ENCODE measurements at regions not wholly inside any gene's neighbourhood (a gene's known extent, or its start where the extent isn't known, plus 50 kb on each side); places are given as distances from the start of the nearest gene placed in this dataset.
"Not testable (repeated sequence)": the region's sequence is repeated elsewhere in the genome, so short reads cannot be mapped to it uniquely, and the experiment has no call there.

DNA sequence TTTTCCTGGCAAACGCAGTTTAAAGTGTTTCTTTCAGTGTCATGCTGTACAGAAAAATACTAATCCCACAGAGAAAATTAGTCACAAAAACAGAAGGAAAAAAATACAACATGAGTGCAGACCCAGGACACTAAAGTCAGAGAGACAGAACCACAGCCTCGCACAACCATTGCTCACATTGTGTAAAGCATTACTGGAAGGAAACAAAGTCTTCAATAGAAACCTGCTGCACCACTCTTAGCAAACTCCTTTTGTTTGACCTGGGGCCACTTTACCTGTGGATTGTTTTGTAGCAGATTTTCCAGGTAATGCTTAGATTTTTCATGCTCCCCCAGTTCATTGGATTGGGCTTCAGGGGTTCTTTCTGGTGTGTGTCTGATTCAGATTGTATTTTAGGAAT, 131.8 kb upstream of the TMLHE start:
- no peaks in the 10 kb centered on the region for H3K4me1 ChIP-seq
- TF ChIP-seq, protein P1, sequence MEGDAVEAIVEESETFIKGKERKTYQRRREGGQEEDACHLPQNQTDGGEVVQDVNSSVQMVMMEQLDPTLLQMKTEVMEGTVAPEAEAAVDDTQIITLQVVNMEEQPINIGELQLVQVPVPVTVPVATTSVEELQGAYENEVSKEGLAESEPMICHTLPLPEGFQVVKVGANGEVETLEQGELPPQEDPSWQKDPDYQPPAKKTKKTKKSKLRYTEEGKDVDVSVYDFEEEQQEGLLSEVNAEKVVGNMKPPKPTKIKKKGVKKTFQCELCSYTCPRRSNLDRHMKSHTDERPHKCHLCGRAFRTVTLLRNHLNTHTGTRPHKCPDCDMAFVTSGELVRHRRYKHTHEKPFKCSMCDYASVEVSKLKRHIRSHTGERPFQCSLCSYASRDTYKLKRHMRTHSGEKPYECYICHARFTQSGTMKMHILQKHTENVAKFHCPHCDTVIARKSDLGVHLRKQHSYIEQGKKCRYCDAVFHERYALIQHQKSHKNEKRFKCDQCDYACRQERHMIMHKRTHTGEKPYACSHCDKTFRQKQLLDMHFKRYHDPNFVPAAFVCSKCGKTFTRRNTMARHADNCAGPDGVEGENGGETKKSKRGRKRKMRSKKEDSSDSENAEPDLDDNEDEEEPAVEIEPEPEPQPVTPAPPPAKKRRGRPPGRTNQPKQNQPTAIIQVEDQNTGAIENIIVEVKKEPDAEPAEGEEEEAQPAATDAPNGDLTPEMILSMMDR (IDR thresholded peaks at IDR 0.05) = no peak
- no peak overlapping the region for H3K27ac ChIP-seq
- no peaks in the 10 kb centered on the region for H3K27me3 ChIP-seq
- no peaks in the 10 kb centered on the region for H3K36me3 ChIP-seq
- H3K9me3 ChIP-seq = peaks cover 0 to 11% of the 10 kb centered on the region in 2 donors
- ATAC-seq (peak; percentile 70), DNase-seq (no peak)
- no peak overlapping the region for H3K4me3 ChIP-seq
- intact Hi-C loops (cut with DNase I) = no loop called here

DNA sequence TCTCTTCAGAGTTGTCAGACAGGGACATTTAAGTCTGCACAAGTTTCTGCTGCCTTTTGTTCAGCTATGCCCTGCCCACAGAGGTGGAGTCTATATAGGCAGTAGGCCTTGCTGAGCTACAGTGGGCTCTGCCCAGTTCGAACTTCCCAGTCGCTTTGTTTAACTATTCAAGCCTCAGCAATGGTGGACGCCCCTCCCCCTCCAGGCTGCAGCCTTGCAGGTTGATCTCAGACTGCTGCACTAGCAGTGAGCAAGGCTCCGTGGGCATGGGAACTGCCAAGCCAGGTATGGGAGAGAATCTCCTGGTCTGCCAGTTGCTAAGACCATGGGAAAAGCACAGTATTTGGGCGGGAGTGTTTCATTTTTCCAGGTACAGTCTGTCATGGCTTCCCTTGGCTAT, 115.6 kb upstream of the TMLHE start:
- H3K4me1 ChIP-seq; H3K9me3 ChIP-seq; H3K4me3 ChIP-seq; ATAC-seq; H3K36me3 ChIP-seq; H3K27me3 ChIP-seq; intact Hi-C loops (cut with DNase I); DNase-seq; H3K27ac ChIP-seq: not testable (repeated sequence)

DNA sequence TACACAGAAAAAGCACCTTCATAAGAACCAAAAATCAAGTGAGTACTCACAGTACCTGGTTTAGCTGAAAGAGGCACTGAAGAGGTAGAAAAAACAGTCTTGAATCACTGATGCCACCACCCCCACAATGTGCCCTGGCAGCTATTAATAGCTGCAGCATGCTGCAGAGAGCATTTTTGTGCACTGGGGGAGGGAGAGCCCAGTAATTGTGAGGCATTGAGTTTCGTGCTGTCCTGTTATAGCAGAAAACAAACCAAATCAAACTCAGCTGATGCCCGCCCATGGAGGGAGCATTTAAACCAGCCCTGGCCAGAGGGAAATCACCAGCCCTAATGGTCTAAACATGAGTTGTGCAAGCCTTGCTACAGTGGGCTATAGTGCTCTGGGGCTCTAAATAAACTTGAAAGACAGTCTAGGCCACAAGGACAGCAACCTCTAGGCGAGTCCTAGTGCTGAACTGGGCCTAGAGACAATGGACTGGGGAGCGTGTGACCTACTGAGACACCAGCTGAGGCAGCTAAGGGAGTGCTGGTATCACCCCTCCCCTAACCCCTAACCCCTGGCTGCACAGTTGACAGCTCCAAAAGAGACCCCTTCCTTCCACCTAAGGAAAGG, 106.3 kb upstream of the TMLHE start:
- DNase-seq = no peak
- intact Hi-C loops (cut with DNase I) = no loop called here
- ATAC-seq = peak; percentile 67

DNA sequence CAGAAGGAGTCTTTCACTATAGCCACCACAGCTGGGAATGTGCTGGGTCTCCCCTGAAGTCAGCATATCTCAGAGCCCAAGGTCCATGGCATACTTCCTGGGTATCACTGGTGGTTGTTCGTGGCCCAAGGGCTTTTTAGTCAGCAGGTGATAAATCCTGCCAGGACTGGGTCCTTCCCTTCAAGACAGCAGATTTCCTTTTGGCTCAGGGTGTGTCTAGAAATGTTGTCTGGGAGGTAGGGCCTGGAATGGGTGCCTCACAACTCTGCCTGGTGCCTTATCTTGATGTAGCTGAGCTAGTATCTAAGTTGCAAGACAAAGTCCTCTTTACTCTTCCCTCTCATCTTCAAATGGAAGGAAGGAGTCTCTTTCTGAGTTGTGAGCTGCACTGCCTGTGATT, 102.4 kb upstream of the TMLHE start:
- intact Hi-C loops (cut with DNase I) = no loop called here
- Histone ChIP-seq H3K9me3 (peaks cover 0 to 33% of the 10 kb centered on the region in 2 donors), H3K4me1 (no peaks in the 10 kb centered on the region), H3K36me3 (no peaks in the 10 kb centered on the region), H3K4me3 (no peak overlapping the region), H3K27ac (no peak overlapping the region), H3K27me3 (no peaks in the 10 kb centered on the region)
- no peak for DNase-seq
- TF ChIP-seq, protein P1 (IDR thresholded peaks at IDR 0.05) = no peak
- ATAC-seq = no peak

More for the DNA sequence above, 106.3 kb upstream of the TMLHE start:
- H3K4me3 ChIP-seq = no peak overlapping the region
- no peak overlapping the region for H3K27ac ChIP-seq
- TF ChIP-seq, protein P1 (IDR thresholded peaks at IDR 0.05) = no peak
- no peaks in the 10 kb centered on the region for H3K27me3 ChIP-seq
- no peaks in the 10 kb centered on the region for H3K36me3 ChIP-seq
- H3K9me3 ChIP-seq = no peaks in the 10 kb centered on the region
- no peaks in the 10 kb centered on the region for H3K4me1 ChIP-seq

DNA sequence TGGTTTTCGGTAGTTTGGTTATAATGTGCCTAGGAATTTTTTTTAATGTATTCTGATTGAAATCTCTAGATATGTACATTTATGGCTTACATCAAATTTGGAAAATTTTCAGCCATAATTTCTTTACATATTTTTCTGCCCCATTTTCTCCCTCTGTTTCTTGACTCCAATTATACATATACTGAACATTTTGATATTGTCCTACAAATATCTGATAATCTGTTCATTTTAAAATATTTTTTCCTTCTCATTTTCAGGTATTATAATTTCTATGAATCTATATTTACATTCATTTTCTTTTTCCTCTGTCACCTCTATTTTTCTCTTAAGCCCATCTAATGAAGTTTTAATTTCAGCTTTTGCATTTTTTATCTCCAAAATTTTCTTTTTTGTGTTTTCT, 82.7 kb upstream of the TMLHE start:
- TF ChIP-seq, protein P1 (IDR thresholded peaks at IDR 0.05) = no peak
- H3K9me3 ChIP-seq = peaks cover 0 to 3% of the 10 kb centered on the region in 2 donors
- no peak overlapping the region for H3K27ac ChIP-seq
- H3K4me1 ChIP-seq = no peaks in the 10 kb centered on the region
- no peaks in the 10 kb centered on the region for H3K27me3 ChIP-seq
- DNase-seq (no peak), ATAC-seq (no peak)
- intact Hi-C loops (cut with DNase I) = no loop called here
- H3K36me3 ChIP-seq = no peaks in the 10 kb centered on the region
- H3K4me3 ChIP-seq = no peak overlapping the region

DNA sequence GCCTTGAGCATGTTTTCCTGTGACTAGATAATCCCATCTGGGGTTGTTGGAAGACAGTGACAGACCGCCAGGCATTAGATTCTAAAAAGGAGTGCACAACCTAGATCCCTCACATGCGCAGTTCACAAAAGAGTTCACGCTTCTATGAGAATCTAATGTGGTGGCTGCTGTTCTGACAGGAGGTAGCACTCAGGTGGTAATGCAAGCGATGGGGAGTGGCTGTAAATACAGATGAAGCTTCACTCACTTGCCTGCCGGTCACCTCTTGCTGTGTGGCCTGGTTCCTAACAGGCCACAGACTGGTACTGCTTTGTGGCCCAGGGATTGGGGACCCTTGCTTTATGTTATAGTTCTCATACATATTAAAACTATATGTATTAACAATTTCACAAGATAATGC, 81.9 kb upstream of the TMLHE start:
- H3K4me1 ChIP-seq = no peaks in the 10 kb centered on the region
- peaks cover 0 to 3% of the 10 kb centered on the region in 2 donors for H3K9me3 ChIP-seq
- no peak overlapping the region for H3K27ac ChIP-seq
- TF ChIP-seq, protein P1 (IDR thresholded peaks at IDR 0.05) = no peak
- no peak overlapping the region for H3K4me3 ChIP-seq
- intact Hi-C loops (cut with DNase I) = no loop called here
- no peaks in the 10 kb centered on the region for H3K36me3 ChIP-seq
- no peaks in the 10 kb centered on the region for H3K27me3 ChIP-seq
- DNase-seq (no peak), ATAC-seq (no peak)

All from left lung (tissue), 4 donors.